Fibroblast of lung (primary cell): ENCODE measurements at regions not wholly inside any gene's neighbourhood (a gene's known extent, or its start where the extent isn't known, plus 50 kb on each side); places are given as distances from the start of the nearest gene placed in this dataset.
A peak's percentile ranks its signal among the peaks of the same experiment; 100 is the strongest.

Source experiments
- DNase-seq, 2 donors: peaks; one replicate each; pipeline versions ENCODE4 v3.0.0 to v3.0.0-alpha.2; 2010; ENCODE audit warnings: low read depth in 2 of 2
- H2AFZ ChIP-seq: 2 replicates; pipeline ENCODE4 v1.5.1; 2012; ENCODE audit warnings: low read length, control low read depth, inconsistent platforms
- H3K27ac ChIP-seq: 2 replicates; pipeline ENCODE4 v1.5.1; 2011; ENCODE audit warnings: low read length, control low read depth; ENCODE audit not compliant: insufficient read depth
- H3K27me3 ChIP-seq: 2 replicates; pipeline ENCODE4 v1.5.1; 2011; ENCODE audit warnings: mild to moderate bottlenecking, low read length; ENCODE audit not compliant: control insufficient read depth, insufficient read depth
- H3K36me3 ChIP-seq: 2 replicates; pipeline ENCODE4 v1.5.1; 2011; ENCODE audit warnings: low read length; ENCODE audit not compliant: control insufficient read depth, insufficient read depth
- H3K4me1 ChIP-seq: 2 replicates; pipeline ENCODE4 v1.5.1; 2011; ENCODE audit warnings: low read length; ENCODE audit not compliant: control insufficient read depth, insufficient read depth; ENCODE audit errors: extremely low read depth
- H3K4me2 ChIP-seq: 2 replicates; pipeline ENCODE4 v1.5.1; 2011; ENCODE audit warnings: low read length, control low read depth; ENCODE audit not compliant: insufficient read depth; ENCODE audit errors: extremely low read depth
- H3K4me3 ChIP-seq, 4 experiments: fragments of 200-600 bp in 1 of 4; sonication (generic) in 1 of 4; replicated peaks in 1 of 4; 2 replicates each; pipeline ENCODE4 v1.5.1; 2011 to 2016; ENCODE audit warnings: low read length in 4 of 4, low read depth in 3 of 4, mild to moderate bottlenecking in 3 of 4, control low read depth in 2 of 4, inconsistent platforms in 1 of 4, mixed read lengths in 1 of 4; ENCODE audit not compliant: insufficient read depth in 1 of 4; ENCODE audit errors: control extremely low read depth in 1 of 4
- H3K79me2 ChIP-seq: 2 replicates; pipeline ENCODE4 v1.5.1; 2012; ENCODE audit warnings: mild to moderate bottlenecking, low read length, inconsistent platforms; ENCODE audit not compliant: control insufficient read depth, insufficient read depth
- H3K9ac ChIP-seq: 2 replicates; pipeline ENCODE4 v1.5.1; 2011; ENCODE audit warnings: mild to moderate bottlenecking, low read length, control low read depth; ENCODE audit not compliant: insufficient read depth
- H3K9me3 ChIP-seq: 2 replicates; pipeline ENCODE4 v1.5.1; 2012; ENCODE audit warnings: low read depth, low read length; ENCODE audit not compliant: control insufficient read depth, insufficient read depth
- H4K20me1 ChIP-seq: 2 replicates; pipeline ENCODE4 v1.5.1; 2011; ENCODE audit warnings: low read length; ENCODE audit not compliant: control insufficient read depth, insufficient read depth; ENCODE audit errors: extremely low read depth
- CTCF ChIP-seq, 2 donors: IDR thresholded peaks in 1 of 2; conservative IDR thresholded peaks in 1 of 2; 1 replicate in 1 of 2; 2 replicates in 1 of 2; pipeline ENCODE4 v1.5.1; 2011 to 2012; ENCODE audit warnings: low read length in 2 of 2, control low read depth in 1 of 2, inconsistent platforms in 1 of 2, low read depth in 1 of 2, mild to moderate bottlenecking in 1 of 2
- EZH2 ChIP-seq: IDR thresholded peaks from 2 replicates; pipeline ENCODE4 v1.5.1; 2012; ENCODE audit warnings: low read length, control low read depth, mild to moderate bottlenecking; ENCODE audit errors: missing control alignments

DNA sequence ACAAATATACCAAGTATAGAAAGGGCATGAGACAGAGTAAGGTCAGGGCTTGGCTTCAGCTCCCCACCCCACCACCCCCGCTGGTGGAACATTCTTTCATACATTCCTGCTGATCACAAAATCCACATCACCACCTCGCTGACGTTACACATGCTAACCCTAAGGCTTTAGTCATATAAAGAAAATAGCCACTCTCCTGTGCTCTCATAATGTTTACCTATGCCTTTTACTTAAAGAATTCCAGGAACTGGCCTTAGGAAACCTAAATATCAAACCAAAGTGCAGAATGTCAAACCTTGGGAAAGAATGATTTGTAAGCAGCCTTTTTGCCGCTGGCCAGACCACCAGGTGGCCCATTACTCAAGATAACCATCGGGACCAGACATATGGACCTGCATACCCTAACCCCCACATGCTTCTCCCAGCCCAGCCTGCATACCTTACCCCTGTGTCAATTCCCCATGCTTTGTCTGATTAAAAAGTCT lies 136.3 kb upstream of the SLC39A10 start:
- TF ChIP-seq EZH2 (no peak), CTCF (conservative IDR thresholded peaks at IDR 0.05 in 1 of 2, IDR thresholded peaks at IDR 0.05 in 1 of 2; ENCODE audit: low read depth in 1 of 2, low read length in 2 of 2) (no peak)
- Histone ChIP-seq H3K9me3 (no peaks in the 10 kb centered on the region), H3K9ac (no peak overlapping the region), H3K4me3 (no peak overlapping the region), H3K79me2 (no peaks in the 10 kb centered on the region), H2AFZ (peak overlapping the region; percentile 12), H3K27me3 (no peaks in the 10 kb centered on the region), H3K36me3 (no peaks in the 10 kb centered on the region), H3K4me2 (no peak overlapping the region), H4K20me1 (no peaks in the 10 kb centered on the region), H3K27ac (peak overlapping the region; percentile 47), H3K4me1 (peaks cover 5% of the 10 kb centered on the region)
- peak; percentile 85 to 97 for DNase-seq

DNA sequence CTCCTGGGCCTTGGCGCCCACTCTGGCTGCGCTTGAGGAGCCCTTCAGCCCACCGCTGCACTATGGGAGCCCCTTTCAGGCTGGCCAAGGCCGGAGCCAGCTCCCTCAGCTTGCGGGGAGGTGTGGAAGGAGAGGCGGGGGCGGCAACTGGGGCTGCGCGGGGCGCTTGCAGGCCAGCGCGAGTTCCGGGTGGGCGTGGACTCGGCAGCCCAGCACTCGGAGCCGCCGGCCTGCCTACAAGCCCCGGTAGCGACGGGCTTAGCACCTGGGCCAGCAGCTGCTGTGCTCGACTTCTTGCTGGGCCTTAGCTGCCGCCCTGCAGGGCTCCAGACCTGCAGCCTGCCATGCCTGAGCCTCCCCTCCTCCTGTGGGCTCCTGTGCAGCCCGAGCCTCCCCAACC lies 141.5 kb upstream of the SLC39A10 start:
- Histone ChIP-seq H3K4me2 (no peak overlapping the region), H3K9ac (no peak overlapping the region), H3K79me2 (no peaks in the 10 kb centered on the region), H4K20me1 (no peaks in the 10 kb centered on the region), H3K36me3 (no peaks in the 10 kb centered on the region), H3K27me3 (no peaks in the 10 kb centered on the region), H2AFZ (no peak overlapping the region), H3K9me3 (no peaks in the 10 kb centered on the region), H3K4me3 (no peak overlapping the region), H3K27ac (no peak overlapping the region), H3K4me1 (no peaks in the 10 kb centered on the region)
- DNase-seq: no peak
- TF ChIP-seq CTCF (conservative IDR thresholded peaks at IDR 0.05 in 1 of 2, IDR thresholded peaks at IDR 0.05 in 1 of 2; ENCODE audit: low read depth in 1 of 2, low read length in 2 of 2) (no peak), EZH2 (no peak)

DNA sequence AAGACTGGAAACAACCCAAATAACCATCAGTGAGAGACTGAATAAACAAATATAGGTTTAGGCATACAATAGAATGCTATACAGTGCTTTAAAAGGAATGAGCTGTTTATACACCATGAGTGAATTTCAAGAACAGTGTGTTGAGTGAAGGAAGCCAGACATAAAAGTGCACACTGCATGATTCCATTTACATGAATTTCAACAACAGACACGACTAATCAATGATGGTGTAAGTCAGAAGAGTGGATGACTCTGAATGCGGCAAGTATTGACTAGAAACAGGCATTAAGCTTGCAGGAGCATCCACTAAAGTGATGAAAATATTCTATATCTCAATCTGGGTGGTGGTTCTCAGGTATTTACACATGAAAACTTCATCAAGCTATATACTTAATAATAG lies 142.7 kb upstream of the SLC39A10 start:
- no peaks in the 10 kb centered on the region for H3K9me3 ChIP-seq
- no peaks in the 10 kb centered on the region for H3K4me1 ChIP-seq
- no peaks in the 10 kb centered on the region for H3K36me3 ChIP-seq
- DNase-seq: peak in 1 of 2 donors; percentile 35
- no peak for TF ChIP-seq CTCF (conservative IDR thresholded peaks at IDR 0.05 in 1 of 2, IDR thresholded peaks at IDR 0.05 in 1 of 2; ENCODE audit: low read depth in 1 of 2, low read length in 2 of 2)
- TF ChIP-seq EZH2: no peak
- H3K27ac ChIP-seq: no peak overlapping the region
- H3K27me3 ChIP-seq: no peaks in the 10 kb centered on the region
- no peak overlapping the region for H3K9ac ChIP-seq
- H4K20me1 ChIP-seq: no peaks in the 10 kb centered on the region
- peak overlapping the region; percentile 18 for H2AFZ ChIP-seq
- H3K4me2 ChIP-seq: no peak overlapping the region
- no peaks in the 10 kb centered on the region for H3K79me2 ChIP-seq
- H3K4me3 ChIP-seq: no peak overlapping the region
